RWPE2 (cell line): ENCODE measurements at regions not wholly inside any gene's neighbourhood (a gene's known extent, or its start where the extent isn't known, plus 50 kb on each side); places are given as distances from the start of the nearest gene placed in this dataset.
"Not testable (repeated sequence)": the region's sequence is repeated elsewhere in the genome, so short reads cannot be mapped to it uniquely, and the experiment has no call there.

Source experiments
- ATAC-seq: fragments of 200-7000 bp; cut with Tn5 transposase; 3 replicates; pipeline ENCODE4 v1.9.1; 2021; ENCODE audit warnings: low read depth
- DNase-seq: peaks from one replicate; pipeline ENCODE4 v3.0.0-alpha.2; 2020; ENCODE audit warnings: low spot score
- H3K27ac ChIP-seq: fragments of 450-650 bp; 2 replicates; pipeline ENCODE4 v1.5.1; 2017; ENCODE audit warnings: mild to moderate bottlenecking; ENCODE audit not compliant: poor library complexity, severe bottlenecking
- H3K27me3 ChIP-seq: fragments of 250-450 bp; sonication (Bioruptor Pico); 2 replicates; pipeline ENCODE4 v1.5.1; 2021; ENCODE audit warnings: mild to moderate bottlenecking, moderate library complexity; ENCODE audit not compliant: insufficient read depth, poor library complexity, severe bottlenecking
- H3K36me3 ChIP-seq: fragments of 250-450 bp; sonication (Bioruptor Pico); 2 replicates; pipeline ENCODE4 v1.5.1; 2020; ENCODE audit warnings: low read depth, mild to moderate bottlenecking, moderate library complexity
- H3K4me1 ChIP-seq: fragments of 250-450 bp; sonication (Bioruptor Pico); 2 replicates; pipeline ENCODE4 v1.5.1; 2021; ENCODE audit warnings: mild to moderate bottlenecking, moderate library complexity; ENCODE audit not compliant: insufficient read depth, poor library complexity, severe bottlenecking
- H3K4me3 ChIP-seq: fragments of 250-450 bp; sonication (Bioruptor Pico); 2 replicates; pipeline ENCODE4 v1.5.1; 2021; ENCODE audit warnings: mild to moderate bottlenecking, moderate library complexity; ENCODE audit not compliant: severe bottlenecking
- H3K9me3 ChIP-seq: fragments of 250-450 bp; sonication (Bioruptor Pico); 2 replicates; pipeline ENCODE4 v1.5.1; 2021; ENCODE audit warnings: mild to moderate bottlenecking, moderate library complexity; ENCODE audit not compliant: severe bottlenecking
- CTCF ChIP-seq: fragments of 450-650 bp; IDR thresholded peaks from one replicate; pipeline ENCODE4 v1.5.1; 2017; ENCODE audit warnings: mild to moderate bottlenecking, moderate library complexity; ENCODE audit not compliant: poor library complexity, severe bottlenecking

DNA sequence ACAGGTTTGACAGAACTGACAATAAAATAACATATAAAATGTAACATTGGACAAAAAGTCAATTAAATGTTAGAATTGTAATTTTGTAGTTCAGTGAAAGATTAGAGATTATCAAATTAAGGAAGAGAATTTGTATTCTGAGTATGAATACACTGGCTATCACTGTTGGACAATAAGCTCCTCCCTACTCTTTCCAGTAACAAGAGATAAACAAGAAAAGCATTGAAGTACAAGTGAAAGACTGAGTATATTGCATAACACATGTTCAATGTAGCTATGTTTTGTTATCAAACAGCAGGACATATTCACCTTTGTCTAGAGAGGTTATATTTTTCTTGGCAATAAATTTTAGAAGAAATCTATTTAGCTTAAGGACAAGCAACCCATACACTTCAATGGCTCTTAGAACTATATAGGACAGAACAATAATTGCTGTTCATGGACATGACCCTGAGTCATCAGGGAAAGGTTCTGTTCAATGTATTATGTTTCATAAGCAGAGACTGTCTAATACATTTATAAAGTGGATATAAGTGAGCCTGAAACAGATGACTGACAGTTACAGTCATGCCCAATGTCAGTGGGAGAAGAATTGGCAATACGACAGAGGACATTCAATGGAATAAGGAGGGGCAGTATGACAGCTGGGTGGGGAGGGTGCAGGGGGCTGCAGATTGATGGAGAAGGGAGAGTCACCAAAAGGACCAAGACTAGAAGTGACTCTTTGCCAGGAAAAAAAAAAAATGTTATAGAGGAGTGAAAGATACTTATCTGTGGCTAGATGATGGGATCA lies 520.4 kb downstream of the FRK start:
- H3K27me3 ChIP-seq: peaks cover 3% of the 10 kb centered on the region
- H3K9me3 ChIP-seq: no peaks in the 10 kb centered on the region
- TF ChIP-seq CTCF: no peak
- H3K36me3 ChIP-seq: no peaks in the 10 kb centered on the region
- ATAC-seq: no peak
- no peaks in the 10 kb centered on the region for H3K4me1 ChIP-seq
- no peak overlapping the region for H3K27ac ChIP-seq
- H3K4me3 ChIP-seq: no peak overlapping the region
- DNase-seq: no peak

DNA sequence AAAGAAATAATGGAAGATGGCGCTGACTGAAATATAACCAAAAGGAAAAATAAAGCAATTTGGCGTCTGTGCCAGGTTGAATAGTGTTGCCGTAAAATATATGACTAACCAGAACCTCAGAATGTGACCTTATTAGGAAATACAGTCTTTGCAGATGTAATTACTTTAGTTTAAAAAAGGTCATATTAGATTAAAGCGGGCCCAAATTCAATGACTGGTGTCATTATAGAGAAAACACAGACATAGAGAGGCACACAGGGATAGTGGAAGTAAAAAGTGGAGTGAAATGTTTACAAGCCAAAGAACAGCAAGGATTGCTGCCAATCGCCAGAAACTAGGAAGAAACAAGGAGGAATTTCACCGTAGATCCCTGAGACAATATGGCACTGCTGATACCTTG lies 521.2 kb downstream of the FRK start:
- TF ChIP-seq CTCF: no peak
- Histone ChIP-seq H3K36me3 (no peaks in the 10 kb centered on the region), H3K27me3 (peaks cover 3% of the 10 kb centered on the region), H3K4me1 (no peaks in the 10 kb centered on the region), H3K9me3 (no peaks in the 10 kb centered on the region), H3K4me3 (no peak overlapping the region), H3K27ac (no peak overlapping the region)
- ATAC-seq (no peak), DNase-seq (no peak)

DNA sequence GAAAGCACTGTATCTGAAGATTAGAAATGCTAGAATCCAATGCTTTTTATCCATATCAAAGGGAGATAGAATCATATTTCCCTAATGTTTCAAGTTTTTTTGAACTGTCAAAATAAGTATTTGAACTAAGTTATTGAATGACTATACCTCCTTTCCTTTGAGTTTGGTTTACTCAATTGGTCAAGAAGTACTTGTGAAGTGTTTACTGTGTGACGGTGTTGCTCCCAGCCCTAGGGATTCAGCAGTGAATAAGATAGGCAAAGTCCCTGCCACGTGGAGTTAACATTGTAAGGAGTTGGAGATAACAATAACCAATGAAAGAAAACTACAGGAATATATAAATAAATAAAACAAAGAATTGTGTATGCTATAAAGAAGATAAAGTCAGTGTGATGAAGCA lies 535.9 kb downstream of the FRK start:
- H3K9me3 ChIP-seq: no peaks in the 10 kb centered on the region
- TF ChIP-seq CTCF: no peak
- no peaks in the 10 kb centered on the region for H3K4me1 ChIP-seq
- no peak overlapping the region for H3K27ac ChIP-seq
- H3K36me3 ChIP-seq: no peaks in the 10 kb centered on the region
- no peak overlapping the region for H3K4me3 ChIP-seq
- no peak for DNase-seq
- ATAC-seq: no peak
- H3K27me3 ChIP-seq: no peaks in the 10 kb centered on the region

- ATAC-seq: not testable (repeated sequence)
Observed at GRCh38 chr6:115521747-115522146, 538.9 kb downstream of the FRK start.

DNA sequence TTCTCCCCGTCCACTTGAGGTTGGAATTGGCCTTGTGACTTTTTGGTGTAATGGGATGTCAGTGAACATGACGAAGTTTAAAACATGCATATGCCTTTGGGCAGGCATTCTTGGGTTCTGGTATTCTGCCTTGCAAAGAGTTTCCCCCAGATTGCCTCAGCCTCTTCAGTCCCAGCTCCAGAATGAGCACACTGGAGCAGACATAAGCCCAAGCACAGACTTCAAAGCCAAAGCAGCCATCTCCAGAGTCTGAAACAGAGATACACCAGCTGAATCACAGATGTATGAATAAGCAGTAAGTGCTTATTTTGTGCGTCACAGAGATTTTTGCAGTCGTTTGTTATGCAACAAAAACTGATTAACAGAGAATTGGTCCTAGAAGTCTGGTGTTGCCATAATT lies 546.0 kb downstream of the FRK start:
- no peak for DNase-seq

More at GRCh38 chr6:115521747-115522146, 538.9 kb downstream of the FRK start:
- not testable (repeated sequence) for H3K4me1 ChIP-seq, H3K9me3 ChIP-seq, DNase-seq, H3K27ac ChIP-seq, H3K36me3 ChIP-seq, H3K4me3 ChIP-seq, H3K27me3 ChIP-seq

More for the DNA sequence above, 546.0 kb downstream of the FRK start:
- ATAC-seq: 0 out of 3 replicates have a peak, but pooled peaks have one; percentile 33
- no peak overlapping the region for H3K27ac ChIP-seq
- no peaks in the 10 kb centered on the region for H3K9me3 ChIP-seq
- no peak overlapping the region for H3K4me3 ChIP-seq
- H3K27me3 ChIP-seq: no peaks in the 10 kb centered on the region
- H3K4me1 ChIP-seq: no peaks in the 10 kb centered on the region
- H3K36me3 ChIP-seq: no peaks in the 10 kb centered on the region
- no peak for TF ChIP-seq CTCF
